GM21737 (cell line): ENCODE measurements at regions not wholly inside any gene's neighbourhood (a gene's known extent, or its start where the extent isn't known, plus 50 kb on each side); places are given as distances from the start of the nearest gene placed in this dataset.
"Not testable (repeated sequence)": the region's sequence is repeated elsewhere in the genome, so short reads cannot be mapped to it uniquely, and the experiment has no call there.

Experiments used
- ATAC-seq: cut with Tn5 transposase; IDR thresholded peaks from one replicate; pipeline ENCODE4 v1.9.1; 2021; ENCODE audit warnings: mild to moderate bottlenecking, moderate library complexity; ENCODE audit not compliant: unreplicated experiment

GRCh38 chr6:15907220-15907913 lies 221.5 kb upstream of the MYLIP start:
- not testable (repeated sequence) for ATAC-seq

- no peak for ATAC-seq
Observed at GRCh38 chr6:15906420-15907016, 222.4 kb upstream of the MYLIP start.

- no peak for ATAC-seq
Observed at GRCh38 chr6:15905488-15906419, 223.1 kb upstream of the MYLIP start.

GRCh38 chr6:15904651-15905376 lies 224.1 kb upstream of the MYLIP start:
- ATAC-seq: no peak

- peak; percentile 83 for ATAC-seq
Observed at GRCh38 chr6:15901141-15902115, 227.5 kb upstream of the MYLIP start.

GRCh38 chr6:15898693-15899092 lies 230.2 kb upstream of the MYLIP start:
- no peak for ATAC-seq

GRCh38 chr6:15897063-15897876 lies 231.6 kb upstream of the MYLIP start:
- ATAC-seq: no peak

- ATAC-seq: no peak
Observed at GRCh38 chr6:15894973-15895725, 232.3 kb upstream of the DTNBP1 start.

GRCh38 chr6:15893556-15894253 lies 230.9 kb upstream of the DTNBP1 start:
- no peak for ATAC-seq

- no peak for ATAC-seq
Observed at GRCh38 chr6:15892369-15892768, 229.5 kb upstream of the DTNBP1 start.

GRCh38 chr6:15888798-15889772 lies 226.3 kb upstream of the DTNBP1 start:
- no peak for ATAC-seq

- peak; percentile 72 for ATAC-seq
Observed at GRCh38 chr6:15887491-15888461, 224.9 kb upstream of the DTNBP1 start.

GRCh38 chr6:15885624-15886023 lies 222.8 kb upstream of the DTNBP1 start:
- ATAC-seq: no peak

GRCh38 chr6:15883593-15883992 lies 220.8 kb upstream of the DTNBP1 start:
- not testable (repeated sequence) for ATAC-seq

- no peak for ATAC-seq
Observed at GRCh38 chr6:15882915-15883314, 220.1 kb upstream of the DTNBP1 start.
